ENCODE measurements at regions not wholly inside any gene's neighbourhood (a gene's known extent, or its start where the extent isn't known, plus 50 kb on each side); places are given as distances from the start of the nearest gene placed in this dataset.
"Not testable (repeated sequence)": the region's sequence is repeated elsewhere in the genome, so short reads cannot be mapped to it uniquely, and the experiment has no call there.

GRCh38 chr1:81738875-81739274 is 61.9 kb upstream of the ADGRL2 start:
- Histone ChIP-seq H3K4me1 (ENCODE audit: low read length) (no peaks in the 10 kb centered on the region), H4K20me1 (ENCODE audit: insufficient read depth, low read depth, low read length) (no peaks in the 10 kb centered on the region), H3K9me2 (replicated peaks; ENCODE audit: insufficient read depth, low read length) (no peaks in the 10 kb centered on the region), H2AFZ (ENCODE audit: low read length) (no peak overlapping the region), H3K36me3 (ENCODE audit: insufficient read depth, low read length) (no peaks in the 10 kb centered on the region), H3K4me2 (ENCODE audit: low read depth, low read length, poor library complexity, severe bottlenecking) (no peak overlapping the region), H3K27me3 (ENCODE audit: low read length) (no peaks in the 10 kb centered on the region), H3K27ac (ENCODE audit: low read length) (no peak overlapping the region), H3K79me2 (ENCODE audit: low read length) (no peaks in the 10 kb centered on the region), H3K9ac (ENCODE audit: low read length) (no peak overlapping the region), H3K9me3 (ENCODE audit: low read length) (peaks cover 19% of the 10 kb centered on the region), H3K4me3 (ENCODE audit: low read length) (no peak overlapping the region)
- no peak for DNase-seq

- no peak for DNase-seq
Observed at GRCh38 chr1:81733480-81733879, 67.3 kb upstream of the ADGRL2 start.

GRCh38 chr1:81731989-81732388 is 68.7 kb upstream of the ADGRL2 start:
- Histone ChIP-seq H3K9me2 (replicated peaks; ENCODE audit: insufficient read depth, low read length) (no peaks in the 10 kb centered on the region), H3K9ac (ENCODE audit: low read length) (no peak overlapping the region), H2AFZ (ENCODE audit: low read length) (no peak overlapping the region), H3K4me3 (ENCODE audit: low read length) (no peak overlapping the region), H3K4me1 (ENCODE audit: low read length) (no peaks in the 10 kb centered on the region), H3K9me3 (ENCODE audit: low read length) (peaks cover 6% of the 10 kb centered on the region; the same call in 1 of the 2 replicates), H3K27ac (ENCODE audit: low read length) (no peak overlapping the region), H3K79me2 (ENCODE audit: low read length) (no peaks in the 10 kb centered on the region), H3K36me3 (ENCODE audit: insufficient read depth, low read length) (no peaks in the 10 kb centered on the region), H3K27me3 (ENCODE audit: low read length) (no peaks in the 10 kb centered on the region), H3K4me2 (ENCODE audit: low read depth, low read length, poor library complexity, severe bottlenecking) (no peak overlapping the region), H4K20me1 (ENCODE audit: insufficient read depth, low read depth, low read length) (no peaks in the 10 kb centered on the region)
- no peak for DNase-seq

More at GRCh38 chr1:81733480-81733879, 67.3 kb upstream of the ADGRL2 start:
- Histone ChIP-seq H3K36me3 (ENCODE audit: insufficient read depth, low read length) (no peaks in the 10 kb centered on the region), H3K9me2 (replicated peaks; ENCODE audit: insufficient read depth, low read length) (no peaks in the 10 kb centered on the region), H3K9me3 (ENCODE audit: low read length) (peaks cover 6% of the 10 kb centered on the region; the same call in 1 of the 2 replicates), H3K4me2 (ENCODE audit: low read depth, low read length, poor library complexity, severe bottlenecking) (no peak overlapping the region), H4K20me1 (ENCODE audit: insufficient read depth, low read depth, low read length) (no peaks in the 10 kb centered on the region), H3K27ac (ENCODE audit: low read length) (no peak overlapping the region), H3K4me3 (ENCODE audit: low read length) (no peak overlapping the region), H3K4me1 (ENCODE audit: low read length) (no peaks in the 10 kb centered on the region), H3K9ac (ENCODE audit: low read length) (no peak overlapping the region), H3K79me2 (ENCODE audit: low read length) (no peaks in the 10 kb centered on the region), H2AFZ (ENCODE audit: low read length) (no peak overlapping the region), H3K27me3 (ENCODE audit: low read length) (no peaks in the 10 kb centered on the region)

GRCh38 chr1:81730881-81731280 is 69.9 kb upstream of the ADGRL2 start:
- no peak for DNase-seq
- Histone ChIP-seq H3K27me3 (ENCODE audit: low read length) (no peaks in the 10 kb centered on the region), H3K36me3 (ENCODE audit: insufficient read depth, low read length) (no peaks in the 10 kb centered on the region), H3K27ac (ENCODE audit: low read length) (no peak overlapping the region), H4K20me1 (ENCODE audit: insufficient read depth, low read depth, low read length) (no peaks in the 10 kb centered on the region), H3K9ac (ENCODE audit: low read length) (no peak overlapping the region), H3K4me3 (ENCODE audit: low read length) (no peak overlapping the region), H3K79me2 (ENCODE audit: low read length) (no peaks in the 10 kb centered on the region), H3K9me2 (replicated peaks; ENCODE audit: insufficient read depth, low read length) (no peaks in the 10 kb centered on the region), H3K4me2 (ENCODE audit: low read depth, low read length, poor library complexity, severe bottlenecking) (no peak overlapping the region), H2AFZ (ENCODE audit: low read length) (no peak overlapping the region), H3K4me1 (ENCODE audit: low read length) (no peaks in the 10 kb centered on the region), H3K9me3 (ENCODE audit: low read length) (peaks cover 11% of the 10 kb centered on the region; the same call in 1 of the 2 replicates)

GRCh38 chr1:81730299-81730698 is 70.4 kb upstream of the ADGRL2 start:
- peaks cover 11% of the 10 kb centered on the region; the same call in 1 of the 2 replicates for H3K9me3 ChIP-seq (ENCODE audit: low read length)
- not testable (repeated sequence) for H3K36me3 ChIP-seq (ENCODE audit: insufficient read depth, low read length); H3K27ac ChIP-seq (ENCODE audit: low read length); H3K9ac ChIP-seq (ENCODE audit: low read length); H3K4me2 ChIP-seq (ENCODE audit: low read depth, low read length, poor library complexity, severe bottlenecking); H3K27me3 ChIP-seq (ENCODE audit: low read length); H3K4me3 ChIP-seq (ENCODE audit: low read length); DNase-seq; H3K4me1 ChIP-seq (ENCODE audit: low read length); H2AFZ ChIP-seq (ENCODE audit: low read length); H3K79me2 ChIP-seq (ENCODE audit: low read length); H3K9me2 ChIP-seq (replicated peaks; ENCODE audit: insufficient read depth, low read length); H4K20me1 ChIP-seq (ENCODE audit: insufficient read depth, low read depth, low read length)

GRCh38 chr1:81729818-81730217 is 70.9 kb upstream of the ADGRL2 start:
- Histone ChIP-seq H3K27ac (ENCODE audit: low read length) (no peak overlapping the region), H3K9me3 (ENCODE audit: low read length) (peaks cover 11% of the 10 kb centered on the region; the same call in 1 of the 2 replicates), H3K27me3 (ENCODE audit: low read length) (no peaks in the 10 kb centered on the region), H2AFZ (ENCODE audit: low read length) (no peak overlapping the region), H3K79me2 (ENCODE audit: low read length) (no peaks in the 10 kb centered on the region), H3K9ac (ENCODE audit: low read length) (no peak overlapping the region), H3K4me1 (ENCODE audit: low read length) (no peaks in the 10 kb centered on the region), H3K4me3 (ENCODE audit: low read length) (no peak overlapping the region), H3K36me3 (ENCODE audit: insufficient read depth, low read length) (no peaks in the 10 kb centered on the region), H3K4me2 (ENCODE audit: low read depth, low read length, poor library complexity, severe bottlenecking) (no peak overlapping the region), H4K20me1 (ENCODE audit: insufficient read depth, low read depth, low read length) (no peaks in the 10 kb centered on the region), H3K9me2 (replicated peaks; ENCODE audit: insufficient read depth, low read length) (no peaks in the 10 kb centered on the region)
- no peak for DNase-seq

GRCh38 chr1:81729239-81729638 is 71.5 kb upstream of the ADGRL2 start:
- H4K20me1 ChIP-seq (ENCODE audit: insufficient read depth, low read depth, low read length), result no peaks in the 10 kb centered on the region
- H3K27ac ChIP-seq (ENCODE audit: low read length), result no peak overlapping the region
- no peaks in the 10 kb centered on the region for H3K4me1 ChIP-seq (ENCODE audit: low read length)
- no peaks in the 10 kb centered on the region for H3K79me2 ChIP-seq (ENCODE audit: low read length)
- H3K9me3 ChIP-seq (ENCODE audit: low read length), result peaks cover 11% of the 10 kb centered on the region; the same call in 1 of the 2 replicates
- DNase-seq, result no peak
- no peak overlapping the region for H3K9ac ChIP-seq (ENCODE audit: low read length)
- H3K27me3 ChIP-seq (ENCODE audit: low read length), result no peaks in the 10 kb centered on the region
- no peak overlapping the region for H3K4me2 ChIP-seq (ENCODE audit: low read depth, low read length, poor library complexity, severe bottlenecking)
- H3K4me3 ChIP-seq (ENCODE audit: low read length), result no peak overlapping the region
- H2AFZ ChIP-seq (ENCODE audit: low read length), result no peak overlapping the region
- no peaks in the 10 kb centered on the region for H3K9me2 ChIP-seq (replicated peaks; ENCODE audit: insufficient read depth, low read length)
- no peaks in the 10 kb centered on the region for H3K36me3 ChIP-seq (ENCODE audit: insufficient read depth, low read length)

GRCh38 chr1:81725823-81726222 is 74.9 kb upstream of the ADGRL2 start:
- no peaks in the 10 kb centered on the region for H4K20me1 ChIP-seq (ENCODE audit: insufficient read depth, low read depth, low read length)
- H3K4me3 ChIP-seq (ENCODE audit: low read length), result no peak overlapping the region
- H3K27me3 ChIP-seq (ENCODE audit: low read length), result no peaks in the 10 kb centered on the region
- H3K27ac ChIP-seq (ENCODE audit: low read length), result no peak overlapping the region
- H3K4me2 ChIP-seq (ENCODE audit: low read depth, low read length, poor library complexity, severe bottlenecking), result no peak overlapping the region
- no peaks in the 10 kb centered on the region for H3K79me2 ChIP-seq (ENCODE audit: low read length)
- H3K9me3 ChIP-seq (ENCODE audit: low read length), result peaks cover 8% of the 10 kb centered on the region; the same call in 1 of the 2 replicates
- no peaks in the 10 kb centered on the region for H3K4me1 ChIP-seq (ENCODE audit: low read length)
- H3K36me3 ChIP-seq (ENCODE audit: insufficient read depth, low read length), result no peaks in the 10 kb centered on the region
- no peaks in the 10 kb centered on the region for H3K9me2 ChIP-seq (replicated peaks; ENCODE audit: insufficient read depth, low read length)
- no peak for DNase-seq
- H2AFZ ChIP-seq (ENCODE audit: low read length), result no peak overlapping the region
- no peak overlapping the region for H3K9ac ChIP-seq (ENCODE audit: low read length)
